ENCODE measurements at regions not wholly inside any gene's neighbourhood (a gene's known extent, or its start where the extent isn't known, plus 50 kb on each side); places are given as distances from the start of the nearest gene placed in this dataset.
"Not testable (repeated sequence)": the region's sequence is repeated elsewhere in the genome, so short reads cannot be mapped to it uniquely, and the experiment has no call there.

DNA sequence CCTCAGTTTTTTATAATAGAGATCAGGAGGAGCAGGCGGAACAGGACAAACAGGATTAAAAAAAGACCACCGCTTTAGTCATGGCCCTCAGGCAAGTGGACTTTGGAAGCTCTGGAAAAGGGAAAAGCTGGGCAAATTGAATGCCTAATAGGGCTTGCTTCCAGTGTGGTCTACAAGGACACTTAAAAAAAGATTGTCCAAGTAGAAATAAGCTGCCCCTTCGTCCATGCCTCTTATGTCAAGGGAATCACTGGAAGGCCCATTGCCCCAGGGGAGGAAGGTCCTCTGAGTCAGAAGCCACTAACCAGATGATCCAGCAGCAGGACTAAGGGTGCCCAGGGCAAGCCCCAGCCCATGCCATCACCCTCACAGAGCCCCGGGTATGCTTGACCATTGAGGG, 175.5 kb downstream of the RAD51AP2 start:
- not testable (repeated sequence) for DNase-seq (ENCODE audit: low spot score); H3K36me3 ChIP-seq (ENCODE audit: insufficient read depth); H3K79me2 ChIP-seq (replicated peaks; ENCODE audit: insufficient read depth); H3K4me3 Mint-ChIP-seq; ATAC-seq; H3F3A ChIP-seq (replicated peaks; ENCODE audit: low read depth); H3K27me3 ChIP-seq (ENCODE audit: insufficient read depth); H3K27ac Mint-ChIP-seq; H3K4me3 ChIP-seq; H3K4me2 ChIP-seq; H3K27me3 Mint-ChIP-seq (ENCODE audit: insufficient read depth, low read depth, poor library complexity); H3K36me3 Mint-ChIP-seq (ENCODE audit: low read depth); H3K27ac ChIP-seq (ENCODE audit: low read depth); H4K20me1 ChIP-seq (replicated peaks; ENCODE audit: insufficient read depth); H2AFZ ChIP-seq; H3K9me3 Mint-ChIP-seq
- peaks cover 14% of the 10 kb centered on the region; the same call in 1 of the 2 replicates for H3K4me1 ChIP-seq (ENCODE audit: insufficient read depth)
- H3K9me2 ChIP-seq (ENCODE audit: insufficient read depth): peaks cover 17% of the 10 kb centered on the region
- H3K4me1 Mint-ChIP-seq: peaks cover 22% of the 10 kb centered on the region

DNA sequence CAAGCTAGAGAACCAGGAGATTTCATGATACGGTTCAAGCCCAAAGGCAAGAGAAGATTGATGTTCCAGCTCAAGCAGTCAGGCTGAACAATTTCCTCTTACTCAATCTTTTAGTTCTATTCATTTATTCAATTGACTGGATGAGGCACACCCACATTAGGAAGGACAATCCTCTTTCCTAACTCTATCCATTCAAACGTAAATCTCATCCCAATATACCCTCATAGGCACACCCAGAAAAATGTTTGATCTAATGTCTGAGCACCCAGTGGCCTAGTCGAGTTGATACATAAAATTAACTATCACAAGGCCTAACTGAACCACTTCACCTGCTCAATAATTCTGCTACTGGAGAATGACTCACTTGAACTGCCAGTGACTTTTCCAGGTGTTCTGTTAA, 180.7 kb downstream of the RAD51AP2 start:
- H3K79me2 ChIP-seq (replicated peaks; ENCODE audit: insufficient read depth): no peaks in the 10 kb centered on the region
- no peak overlapping the region for H2AFZ ChIP-seq
- no peaks in the 10 kb centered on the region for H3K36me3 Mint-ChIP-seq (ENCODE audit: low read depth)
- H3K36me3 ChIP-seq (ENCODE audit: insufficient read depth): no peaks in the 10 kb centered on the region
- H3K4me1 ChIP-seq (ENCODE audit: insufficient read depth): peaks cover 24% of the 10 kb centered on the region
- H3K4me1 Mint-ChIP-seq: peaks cover 14% of the 10 kb centered on the region
- H3K9me3 Mint-ChIP-seq: 0 out of 3 replicates have a peak, but pooled peaks cover 2% of the 10 kb centered on the region
- H3K27ac Mint-ChIP-seq: no peak overlapping the region
- H3K4me3 Mint-ChIP-seq: no peak overlapping the region
- no peaks in the 10 kb centered on the region for H3F3A ChIP-seq (replicated peaks; ENCODE audit: low read depth)
- no peaks in the 10 kb centered on the region for H3K27me3 ChIP-seq (ENCODE audit: insufficient read depth)
- H3K27me3 Mint-ChIP-seq (ENCODE audit: insufficient read depth, low read depth, poor library complexity): peaks cover 2% of the 10 kb centered on the region
- no peak overlapping the region for H3K27ac ChIP-seq (ENCODE audit: low read depth)
- no peak overlapping the region for H3K4me2 ChIP-seq
- H4K20me1 ChIP-seq (replicated peaks; ENCODE audit: insufficient read depth): no peaks in the 10 kb centered on the region
- no peak overlapping the region for H3K4me3 ChIP-seq
- H3K9me2 ChIP-seq (ENCODE audit: insufficient read depth): peaks cover 14% of the 10 kb centered on the region; the same call in 1 of the 2 replicates
- ATAC-seq (no peak), DNase-seq (ENCODE audit: low spot score) (no peak)
- TF ChIP-seq ZNF331 (CRISPR knock-in tag; IDR thresholded peaks at IDR 0.05; ENCODE audit: low read depth): no peak
- TF ChIP-seq EZH2phosphoT487 (IDR thresholded peaks at IDR 0.05; ENCODE audit: unreplicated experiment): no peak

DNA sequence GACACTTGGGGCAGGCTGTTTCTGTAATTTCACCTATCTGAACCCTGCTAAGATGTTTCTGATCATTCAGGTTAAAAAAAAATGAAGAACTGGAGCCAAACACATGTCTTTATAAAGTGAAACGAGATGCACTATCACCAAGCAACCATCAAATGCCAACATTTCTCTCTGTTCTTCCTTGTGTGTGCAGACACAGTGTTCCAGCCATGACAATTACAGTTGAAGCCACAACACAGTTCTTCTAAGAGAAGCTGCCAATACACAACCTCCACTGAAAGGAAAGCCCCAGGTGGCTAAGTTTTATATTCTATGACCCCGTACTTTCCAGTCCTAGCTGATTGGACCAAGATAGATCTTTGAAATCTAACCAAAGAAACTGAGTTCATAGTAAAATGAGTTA, 181.8 kb downstream of the RAD51AP2 start:
- Mint-ChIP-seq H3K9me3 (0 out of 3 replicates have a peak, but pooled peaks cover 2% of the 10 kb centered on the region), H3K27me3 (ENCODE audit: insufficient read depth, low read depth, poor library complexity) (peaks cover 2% of the 10 kb centered on the region), H3K4me1 (peaks cover 14% of the 10 kb centered on the region), H3K4me3 (no peak overlapping the region), H3K36me3 (ENCODE audit: low read depth) (no peaks in the 10 kb centered on the region), H3K27ac (no peak overlapping the region)
- Histone ChIP-seq H3F3A (replicated peaks; ENCODE audit: low read depth) (no peaks in the 10 kb centered on the region), H3K9me2 (ENCODE audit: insufficient read depth) (peaks cover 14% of the 10 kb centered on the region; the same call in 1 of the 2 replicates), H3K4me2 (no peak overlapping the region), H3K36me3 (ENCODE audit: insufficient read depth) (no peaks in the 10 kb centered on the region), H3K27me3 (ENCODE audit: insufficient read depth) (no peaks in the 10 kb centered on the region), H3K4me3 (no peak overlapping the region), H3K4me1 (ENCODE audit: insufficient read depth) (peaks cover 24% of the 10 kb centered on the region), H3K27ac (ENCODE audit: low read depth) (no peak overlapping the region), H3K79me2 (replicated peaks; ENCODE audit: insufficient read depth) (no peaks in the 10 kb centered on the region), H2AFZ (no peak overlapping the region), H4K20me1 (replicated peaks; ENCODE audit: insufficient read depth) (no peaks in the 10 kb centered on the region)
- DNase-seq (ENCODE audit: low spot score): no peak
- ATAC-seq: no peak
- TF ChIP-seq, protein P1, sequence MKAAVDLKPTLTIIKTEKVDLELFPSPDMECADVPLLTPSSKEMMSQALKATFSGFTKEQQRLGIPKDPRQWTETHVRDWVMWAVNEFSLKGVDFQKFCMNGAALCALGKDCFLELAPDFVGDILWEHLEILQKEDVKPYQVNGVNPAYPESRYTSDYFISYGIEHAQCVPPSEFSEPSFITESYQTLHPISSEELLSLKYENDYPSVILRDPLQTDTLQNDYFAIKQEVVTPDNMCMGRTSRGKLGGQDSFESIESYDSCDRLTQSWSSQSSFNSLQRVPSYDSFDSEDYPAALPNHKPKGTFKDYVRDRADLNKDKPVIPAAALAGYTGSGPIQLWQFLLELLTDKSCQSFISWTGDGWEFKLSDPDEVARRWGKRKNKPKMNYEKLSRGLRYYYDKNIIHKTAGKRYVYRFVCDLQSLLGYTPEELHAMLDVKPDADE (IDR thresholded peaks at IDR 0.05): no peak
- no peak for TF ChIP-seq EZH2phosphoT487 (IDR thresholded peaks at IDR 0.05; ENCODE audit: unreplicated experiment)
- no peak for TF ChIP-seq ZNF331 (CRISPR knock-in tag; IDR thresholded peaks at IDR 0.05; ENCODE audit: low read depth)
- no peak for TF ChIP-seq EZH2 (IDR thresholded peaks at IDR 0.05; ENCODE audit: low read depth, unreplicated experiment)
- TF ChIP-seq, protein P2, sequence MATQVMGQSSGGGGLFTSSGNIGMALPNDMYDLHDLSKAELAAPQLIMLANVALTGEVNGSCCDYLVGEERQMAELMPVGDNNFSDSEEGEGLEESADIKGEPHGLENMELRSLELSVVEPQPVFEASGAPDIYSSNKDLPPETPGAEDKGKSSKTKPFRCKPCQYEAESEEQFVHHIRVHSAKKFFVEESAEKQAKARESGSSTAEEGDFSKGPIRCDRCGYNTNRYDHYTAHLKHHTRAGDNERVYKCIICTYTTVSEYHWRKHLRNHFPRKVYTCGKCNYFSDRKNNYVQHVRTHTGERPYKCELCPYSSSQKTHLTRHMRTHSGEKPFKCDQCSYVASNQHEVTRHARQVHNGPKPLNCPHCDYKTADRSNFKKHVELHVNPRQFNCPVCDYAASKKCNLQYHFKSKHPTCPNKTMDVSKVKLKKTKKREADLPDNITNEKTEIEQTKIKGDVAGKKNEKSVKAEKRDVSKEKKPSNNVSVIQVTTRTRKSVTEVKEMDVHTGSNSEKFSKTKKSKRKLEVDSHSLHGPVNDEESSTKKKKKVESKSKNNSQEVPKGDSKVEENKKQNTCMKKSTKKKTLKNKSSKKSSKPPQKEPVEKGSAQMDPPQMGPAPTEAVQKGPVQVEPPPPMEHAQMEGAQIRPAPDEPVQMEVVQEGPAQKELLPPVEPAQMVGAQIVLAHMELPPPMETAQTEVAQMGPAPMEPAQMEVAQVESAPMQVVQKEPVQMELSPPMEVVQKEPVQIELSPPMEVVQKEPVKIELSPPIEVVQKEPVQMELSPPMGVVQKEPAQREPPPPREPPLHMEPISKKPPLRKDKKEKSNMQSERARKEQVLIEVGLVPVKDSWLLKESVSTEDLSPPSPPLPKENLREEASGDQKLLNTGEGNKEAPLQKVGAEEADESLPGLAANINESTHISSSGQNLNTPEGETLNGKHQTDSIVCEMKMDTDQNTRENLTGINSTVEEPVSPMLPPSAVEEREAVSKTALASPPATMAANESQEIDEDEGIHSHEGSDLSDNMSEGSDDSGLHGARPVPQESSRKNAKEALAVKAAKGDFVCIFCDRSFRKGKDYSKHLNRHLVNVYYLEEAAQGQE (IDR thresholded peaks at IDR 0.05; ENCODE audit: unreplicated experiment): no peak

Data from GM23338 (cell line).